ENCODE measurements at regions not wholly inside any gene's neighbourhood (a gene's known extent, or its start where the extent isn't known, plus 50 kb on each side); places are given as distances from the start of the nearest gene placed in this dataset.

- Histone ChIP-seq H3K18ac (ENCODE audit: low read length) (no peak overlapping the region), H3K23ac (ENCODE audit: low read depth, low read length, poor library complexity) (no peak overlapping the region), H2BK120ac (ENCODE audit: low read depth, low read length) (no peak overlapping the region), H2BK12ac (ENCODE audit: low read length) (no peak overlapping the region), H3K4me3 (ENCODE audit: low read length in 2 of 2) (no peak overlapping the region), H2BK15ac (ENCODE audit: low read length) (no peak overlapping the region), H4K8ac (ENCODE audit: low read depth, low read length) (no peak overlapping the region), H3K27ac (replicated peaks; ENCODE audit: low read length) (no peak overlapping the region), H3K27me3 (ENCODE audit: control insufficient read depth in 3 of 3, insufficient read depth in 3 of 3, low read depth in 1 of 3, low read length in 3 of 3) (no peaks in the 10 kb centered on the region), H3K4ac (ENCODE audit: low read length) (no peak overlapping the region), H3K4me1 (ENCODE audit: control insufficient read depth in 2 of 2, insufficient read depth in 1 of 2, low read depth in 1 of 2, low read length in 2 of 2) (no peaks in the 10 kb centered on the region), H2BK5ac (ENCODE audit: low read length) (no peak overlapping the region), H4K91ac (ENCODE audit: low read depth, low read length, poor library complexity) (no peak overlapping the region), H3K9ac (ENCODE audit: low read depth, low read length, poor library complexity) (no peak overlapping the region), H3K9me3 (replicated peaks in 1 of 2; ENCODE audit: control insufficient read depth in 2 of 2, insufficient read depth in 1 of 2, low read depth in 1 of 2, low read length in 2 of 2) (no peaks in the 10 kb centered on the region), H3K4me2 (ENCODE audit: insufficient read depth, low read length, poor library complexity, severe bottlenecking) (no peak overlapping the region), H2AFZ (ENCODE audit: low read length) (no peak overlapping the region), H3K14ac (ENCODE audit: low read length) (no peak overlapping the region), H2AK5ac (ENCODE audit: low read depth, low read length) (no peak overlapping the region), H3K79me1 (ENCODE audit: low read depth, low read length) (no peaks in the 10 kb centered on the region), H3K36me3 (replicated peaks in 1 of 2; ENCODE audit: control insufficient read depth in 2 of 2, insufficient read depth in 2 of 2, low read length in 2 of 2) (no peaks in the 10 kb centered on the region)
- DNase-seq (ENCODE audit: low spot score), result no peak
Observed at GRCh38 chr4:74534936-74535335, 90.0 kb downstream of the AREG start.

GRCh38 chr4:74535512-74535911 lies 90.6 kb downstream of the AREG start:
- no peak overlapping the region for H2AFZ ChIP-seq (ENCODE audit: low read length)
- no peak overlapping the region for H2BK120ac ChIP-seq (ENCODE audit: low read depth, low read length)
- no peak overlapping the region for H3K4me3 ChIP-seq (ENCODE audit: low read length in 2 of 2)
- H2BK12ac ChIP-seq (ENCODE audit: low read length), result no peak overlapping the region
- H3K36me3 ChIP-seq (replicated peaks in 1 of 2; ENCODE audit: control insufficient read depth in 2 of 2, insufficient read depth in 2 of 2, low read length in 2 of 2), result no peaks in the 10 kb centered on the region
- H2BK15ac ChIP-seq (ENCODE audit: low read length), result no peak overlapping the region
- no CpG with 5 or more reads among the region's 1 CpG for WGBS, 2 donors (ENCODE audit: extremely low coverage in 2 of 2, insufficient read length in 2 of 2, insufficient replicate concordance in 1 of 2)
- no peak overlapping the region for H3K27ac ChIP-seq (replicated peaks; ENCODE audit: low read length)
- no peaks in the 10 kb centered on the region for H3K4me1 ChIP-seq (ENCODE audit: control insufficient read depth in 2 of 2, insufficient read depth in 1 of 2, low read depth in 1 of 2, low read length in 2 of 2)
- H3K79me1 ChIP-seq (ENCODE audit: low read depth, low read length), result no peaks in the 10 kb centered on the region
- no peaks in the 10 kb centered on the region for H3K9me3 ChIP-seq (replicated peaks in 1 of 2; ENCODE audit: control insufficient read depth in 2 of 2, insufficient read depth in 1 of 2, low read depth in 1 of 2, low read length in 2 of 2)
- no peak overlapping the region for H3K9ac ChIP-seq (ENCODE audit: low read depth, low read length, poor library complexity)
- no peak overlapping the region for H3K4ac ChIP-seq (ENCODE audit: low read length)
- H4K91ac ChIP-seq (ENCODE audit: low read depth, low read length, poor library complexity), result no peak overlapping the region
- no peak overlapping the region for H2BK5ac ChIP-seq (ENCODE audit: low read length)
- no peak overlapping the region for H3K4me2 ChIP-seq (ENCODE audit: insufficient read depth, low read length, poor library complexity, severe bottlenecking)
- no peak overlapping the region for H3K18ac ChIP-seq (ENCODE audit: low read length)
- no peak for DNase-seq (ENCODE audit: low spot score)
- H3K14ac ChIP-seq (ENCODE audit: low read length), result no peak overlapping the region
- no peaks in the 10 kb centered on the region for H3K27me3 ChIP-seq (ENCODE audit: control insufficient read depth in 3 of 3, insufficient read depth in 3 of 3, low read depth in 1 of 3, low read length in 3 of 3)
- H4K8ac ChIP-seq (ENCODE audit: low read depth, low read length), result no peak overlapping the region
- H3K23ac ChIP-seq (ENCODE audit: low read depth, low read length, poor library complexity), result no peak overlapping the region
- H2AK5ac ChIP-seq (ENCODE audit: low read depth, low read length), result no peak overlapping the region

- Histone ChIP-seq H3K14ac (ENCODE audit: low read length) (no peak overlapping the region), H3K27ac (replicated peaks; ENCODE audit: low read length) (no peak overlapping the region), H4K91ac (ENCODE audit: low read depth, low read length, poor library complexity) (no peak overlapping the region), H3K4me2 (ENCODE audit: insufficient read depth, low read length, poor library complexity, severe bottlenecking) (no peak overlapping the region), H3K4ac (ENCODE audit: low read length) (no peak overlapping the region), H2BK12ac (ENCODE audit: low read length) (no peak overlapping the region), H2AFZ (ENCODE audit: low read length) (no peak overlapping the region), H3K9ac (ENCODE audit: low read depth, low read length, poor library complexity) (no peak overlapping the region), H2BK120ac (ENCODE audit: low read depth, low read length) (no peak overlapping the region), H2BK5ac (ENCODE audit: low read length) (no peak overlapping the region), H4K8ac (ENCODE audit: low read depth, low read length) (no peak overlapping the region), H3K27me3 (ENCODE audit: control insufficient read depth in 3 of 3, insufficient read depth in 3 of 3, low read depth in 1 of 3, low read length in 3 of 3) (no peaks in the 10 kb centered on the region), H3K9me3 (replicated peaks in 1 of 2; ENCODE audit: control insufficient read depth in 2 of 2, insufficient read depth in 1 of 2, low read depth in 1 of 2, low read length in 2 of 2) (no peaks in the 10 kb centered on the region), H3K4me1 (ENCODE audit: control insufficient read depth in 2 of 2, insufficient read depth in 1 of 2, low read depth in 1 of 2, low read length in 2 of 2) (no peaks in the 10 kb centered on the region), H3K18ac (ENCODE audit: low read length) (no peak overlapping the region), H3K36me3 (replicated peaks in 1 of 2; ENCODE audit: control insufficient read depth in 2 of 2, insufficient read depth in 2 of 2, low read length in 2 of 2) (no peaks in the 10 kb centered on the region), H2AK5ac (ENCODE audit: low read depth, low read length) (no peak overlapping the region), H3K23ac (ENCODE audit: low read depth, low read length, poor library complexity) (no peak overlapping the region), H2BK15ac (ENCODE audit: low read length) (no peak overlapping the region), H3K79me1 (ENCODE audit: low read depth, low read length) (no peaks in the 10 kb centered on the region), H3K4me3 (ENCODE audit: low read length in 2 of 2) (no peak overlapping the region)
- no CpG with 5 or more reads among the region's 1 CpG for WGBS, 2 donors (ENCODE audit: extremely low coverage in 2 of 2, insufficient read length in 2 of 2, insufficient replicate concordance in 1 of 2)
- no peak for DNase-seq (ENCODE audit: low spot score)
Observed at GRCh38 chr4:74536557-74536956, 91.6 kb downstream of the AREG start.

GRCh38 chr4:74537459-74537858 lies 92.5 kb downstream of the AREG start:
- Histone ChIP-seq H2BK5ac (ENCODE audit: low read length) (no peak overlapping the region), H2BK12ac (ENCODE audit: low read length) (no peak overlapping the region), H3K79me1 (ENCODE audit: low read depth, low read length) (no peaks in the 10 kb centered on the region), H2AK5ac (ENCODE audit: low read depth, low read length) (no peak overlapping the region), H4K91ac (ENCODE audit: low read depth, low read length, poor library complexity) (no peak overlapping the region), H3K4me3 (ENCODE audit: low read length in 2 of 2) (no peak overlapping the region), H3K4ac (ENCODE audit: low read length) (no peak overlapping the region), H3K23ac (ENCODE audit: low read depth, low read length, poor library complexity) (no peak overlapping the region), H3K36me3 (replicated peaks in 1 of 2; ENCODE audit: control insufficient read depth in 2 of 2, insufficient read depth in 2 of 2, low read length in 2 of 2) (no peaks in the 10 kb centered on the region), H3K9me3 (replicated peaks in 1 of 2; ENCODE audit: control insufficient read depth in 2 of 2, insufficient read depth in 1 of 2, low read depth in 1 of 2, low read length in 2 of 2) (no peaks in the 10 kb centered on the region), H2AFZ (ENCODE audit: low read length) (no peak overlapping the region), H3K27ac (replicated peaks; ENCODE audit: low read length) (no peak overlapping the region), H2BK120ac (ENCODE audit: low read depth, low read length) (no peak overlapping the region), H3K4me1 (ENCODE audit: control insufficient read depth in 2 of 2, insufficient read depth in 1 of 2, low read depth in 1 of 2, low read length in 2 of 2) (no peaks in the 10 kb centered on the region), H3K18ac (ENCODE audit: low read length) (no peak overlapping the region), H3K27me3 (ENCODE audit: control insufficient read depth in 3 of 3, insufficient read depth in 3 of 3, low read depth in 1 of 3, low read length in 3 of 3) (no peaks in the 10 kb centered on the region), H4K8ac (ENCODE audit: low read depth, low read length) (no peak overlapping the region), H3K14ac (ENCODE audit: low read length) (no peak overlapping the region), H3K9ac (ENCODE audit: low read depth, low read length, poor library complexity) (no peak overlapping the region), H3K4me2 (ENCODE audit: insufficient read depth, low read length, poor library complexity, severe bottlenecking) (no peak overlapping the region), H2BK15ac (ENCODE audit: low read length) (no peak overlapping the region)
- DNase-seq (ENCODE audit: low spot score), result no peak
- WGBS, 2 donors (ENCODE audit: extremely low coverage in 2 of 2, insufficient read length in 2 of 2, insufficient replicate concordance in 1 of 2), result no CpG with 5 or more reads among the region's 3 CpGs
